HG03565 (cell line): ENCODE measurements at regions not wholly inside any gene's neighbourhood (a gene's known extent, or its start where the extent isn't known, plus 50 kb on each side); places are given as distances from the start of the nearest gene placed in this dataset.
"Not testable (repeated sequence)": the region's sequence is repeated elsewhere in the genome, so short reads cannot be mapped to it uniquely, and the experiment has no call there.

Experiments
- ATAC-seq: cut with Tn5 transposase; IDR thresholded peaks from one replicate; pipeline ENCODE4 v1.9.1; 2021; ENCODE audit warnings: mild to moderate bottlenecking, moderate library complexity; ENCODE audit not compliant: unreplicated experiment

DNA sequence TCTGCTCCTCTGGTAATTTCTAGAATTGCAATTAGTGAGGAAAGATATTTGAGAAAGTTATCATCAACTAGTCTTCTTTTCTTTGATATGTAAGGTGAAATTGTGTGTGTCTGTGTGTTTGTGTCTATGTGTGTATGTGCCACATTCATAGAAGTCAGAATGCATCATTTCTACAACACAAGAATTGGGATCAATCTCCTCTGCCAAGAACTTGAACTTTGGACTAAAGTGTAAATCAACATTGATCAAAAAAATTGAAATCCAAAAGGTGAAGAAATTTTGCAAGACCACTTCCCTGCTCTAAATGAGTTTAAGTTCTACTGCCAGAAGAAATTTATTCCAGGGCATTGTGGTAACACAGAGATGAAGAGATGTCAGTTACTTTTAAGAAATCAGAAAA is 1072.8 kb downstream of the GRM8 start:
- ATAC-seq = no peak

- ATAC-seq = no peak
Observed at GRCh38 chr7:126178865-126179264, 1073.9 kb downstream of the GRM8 start.

DNA sequence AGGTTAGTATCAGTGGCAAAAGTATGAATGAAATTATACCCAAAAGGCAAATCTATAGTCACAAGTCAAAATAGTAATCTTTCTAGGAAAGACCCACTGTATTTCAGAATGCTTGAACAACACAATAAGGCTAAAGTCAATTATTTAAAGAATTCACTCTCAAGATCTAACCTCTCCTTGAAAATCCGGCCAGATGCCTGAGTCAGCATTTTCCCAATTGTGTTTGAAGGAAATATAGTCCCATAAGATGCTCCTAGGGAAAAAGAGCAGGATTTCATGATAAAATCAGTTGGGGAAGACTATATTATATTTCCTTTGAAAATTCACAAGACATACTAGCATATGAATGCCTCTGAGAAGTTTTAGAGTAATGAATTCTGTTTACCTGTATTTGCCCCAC is 1075.0 kb downstream of the GRM8 start:
- no peak for ATAC-seq

- ATAC-seq = no peak
Observed at GRCh38 chr7:126166645-126167044, 1086.1 kb downstream of the GRM8 start.

DNA sequence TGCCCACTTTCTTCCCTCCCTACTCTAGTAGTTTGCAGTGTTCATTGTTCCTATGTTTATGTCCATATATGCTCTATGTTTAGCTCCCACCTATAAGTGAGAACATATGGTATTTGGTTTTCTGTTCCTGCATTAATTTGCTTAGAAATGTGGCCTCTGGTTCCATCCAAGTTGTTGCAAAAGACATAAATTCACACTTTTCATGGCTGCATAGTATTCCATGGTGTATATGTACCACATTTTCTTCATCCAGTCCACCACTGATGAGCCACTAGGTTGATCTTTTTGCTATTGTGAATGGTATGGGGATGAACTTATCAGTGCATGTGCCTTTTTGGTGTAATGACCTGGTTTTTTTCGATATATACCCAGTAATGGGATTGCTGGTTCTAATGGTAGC is 1089.1 kb downstream of the GRM8 start:
- no peak for ATAC-seq

DNA sequence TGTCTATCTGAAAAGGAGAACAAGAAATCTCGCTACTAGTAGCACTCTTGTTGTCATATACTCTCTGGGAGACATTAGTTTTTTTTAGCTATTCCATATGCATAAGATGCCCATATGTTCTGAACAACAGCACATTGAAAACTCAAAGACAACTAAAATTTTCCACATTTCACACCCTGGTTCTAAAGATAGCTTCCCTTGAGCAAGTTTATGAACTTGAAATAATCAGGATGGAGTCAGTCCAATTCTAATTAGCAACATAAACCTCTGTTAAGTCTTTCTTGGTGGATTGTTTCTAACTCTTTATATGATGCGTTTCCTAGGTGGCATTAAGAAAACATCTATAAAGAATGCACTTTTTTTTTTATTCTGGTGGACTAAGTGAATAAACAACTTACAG is 1095.3 kb downstream of the GRM8 start:
- ATAC-seq = no peak

DNA sequence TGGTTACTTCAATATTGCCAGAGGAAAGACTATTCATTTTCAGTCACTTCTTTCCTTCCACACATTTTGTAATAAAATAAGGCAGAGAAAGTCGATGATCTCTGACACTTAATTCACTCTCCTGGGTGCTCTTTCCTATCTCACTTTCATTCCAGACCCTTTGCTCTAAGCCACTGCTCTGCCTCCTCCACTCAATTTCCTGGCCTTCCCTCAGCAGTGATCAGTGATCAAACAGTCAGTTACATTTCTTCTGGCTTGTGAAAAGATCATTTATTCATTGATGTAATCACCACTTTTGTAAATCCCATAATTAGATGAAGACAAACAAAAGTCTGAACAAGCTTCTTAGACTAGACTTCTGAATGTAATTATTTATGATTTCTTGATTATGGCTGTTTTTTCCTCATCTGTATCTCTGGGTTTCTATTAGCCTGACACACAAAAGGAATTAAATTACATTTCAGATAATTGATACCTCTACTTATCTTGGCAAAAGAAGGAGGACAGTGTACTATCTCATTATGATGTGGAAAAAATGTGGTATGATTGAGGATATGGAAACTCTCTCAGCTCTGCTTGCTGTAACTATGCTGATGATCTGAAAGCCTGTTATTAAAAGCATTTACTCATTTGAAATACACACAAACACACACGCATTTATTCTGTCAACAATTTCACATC is 1102.3 kb downstream of the GRM8 start:
- no peak for ATAC-seq

GRCh38 chr7:126140858-126141466 is 1111.8 kb downstream of the GRM8 start:
- ATAC-seq = no peak

GRCh38 chr7:126119981-126120380 is 1132.8 kb downstream of the GRM8 start:
- no peak for ATAC-seq

DNA sequence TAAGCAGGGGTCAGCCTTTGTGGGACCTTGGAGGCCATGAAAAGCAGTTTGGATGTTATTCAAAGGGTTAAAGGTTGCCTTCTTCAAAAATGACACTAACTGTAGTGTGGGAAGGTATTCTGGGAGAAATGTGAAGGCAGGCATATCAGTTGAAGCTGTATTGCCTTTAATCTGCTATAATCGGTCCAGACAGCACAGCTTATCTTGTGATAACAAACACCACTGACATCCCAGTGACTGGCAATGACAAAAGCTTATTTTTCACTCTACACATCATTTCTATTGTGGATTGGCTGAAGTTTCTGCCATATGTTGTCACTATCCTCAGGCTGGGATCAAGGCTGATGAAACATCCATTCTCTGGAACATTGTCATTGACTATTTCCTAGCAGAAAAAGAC is 1149.2 kb downstream of the GRM8 start:
- ATAC-seq = no peak

DNA sequence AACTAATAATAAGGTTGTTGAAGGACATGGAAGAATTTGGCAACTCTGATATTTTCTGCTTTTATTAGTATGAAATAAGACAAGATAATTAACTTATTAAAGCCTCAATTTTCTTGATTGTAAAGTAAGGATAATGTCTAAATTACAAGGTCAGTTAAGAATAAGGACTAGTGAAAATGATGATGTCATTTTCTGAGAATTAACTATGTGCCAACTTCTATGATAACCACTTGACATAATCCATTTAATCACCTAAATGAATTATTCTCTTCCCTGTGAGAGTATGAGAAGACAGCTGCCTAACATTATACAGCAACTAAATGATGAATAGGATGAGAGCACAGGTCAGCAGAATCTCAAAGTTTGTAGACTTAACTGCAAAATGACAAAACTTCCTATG is 1153.4 kb upstream of the POT1 start:
- ATAC-seq = no peak

DNA sequence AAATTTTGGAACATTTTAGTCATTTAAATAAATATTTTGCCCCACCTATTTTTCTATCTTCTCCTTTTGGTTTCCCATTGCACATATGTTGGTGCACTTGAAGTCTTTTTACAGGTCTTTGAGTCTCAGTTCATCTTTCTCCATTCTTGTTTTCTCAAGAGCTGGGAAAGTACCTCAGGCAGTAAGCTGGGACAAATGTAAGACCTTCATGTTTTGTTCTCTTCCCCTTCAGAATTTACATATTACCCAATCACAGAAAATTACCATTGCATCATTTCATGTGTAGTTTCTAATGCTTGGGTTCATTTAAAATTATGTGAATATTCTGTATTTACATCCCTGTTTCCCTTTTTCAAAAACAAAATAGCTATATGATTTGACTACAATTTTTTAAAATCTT is 1150.0 kb upstream of the POT1 start:
- ATAC-seq = peak; percentile 75

DNA sequence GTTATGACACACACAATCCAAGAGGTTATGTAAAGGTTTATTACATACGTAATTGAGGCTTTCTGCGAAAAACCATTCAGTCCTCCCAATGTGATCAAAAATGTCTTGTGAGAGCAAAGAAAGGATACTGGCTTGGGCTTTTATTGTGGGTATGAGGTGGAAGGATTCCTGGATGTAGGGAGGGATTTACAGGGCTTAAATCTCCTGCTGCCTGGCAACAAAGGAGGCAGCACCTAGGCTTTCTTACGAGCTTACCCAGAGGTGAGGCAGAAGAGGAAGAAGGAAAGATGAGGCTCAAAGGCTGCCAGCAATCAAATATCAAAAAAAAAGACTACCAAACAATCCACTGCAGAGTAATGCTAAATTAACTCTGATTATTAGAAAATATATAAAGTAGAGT is 1149.5 kb upstream of the POT1 start:
- no peak for ATAC-seq

DNA sequence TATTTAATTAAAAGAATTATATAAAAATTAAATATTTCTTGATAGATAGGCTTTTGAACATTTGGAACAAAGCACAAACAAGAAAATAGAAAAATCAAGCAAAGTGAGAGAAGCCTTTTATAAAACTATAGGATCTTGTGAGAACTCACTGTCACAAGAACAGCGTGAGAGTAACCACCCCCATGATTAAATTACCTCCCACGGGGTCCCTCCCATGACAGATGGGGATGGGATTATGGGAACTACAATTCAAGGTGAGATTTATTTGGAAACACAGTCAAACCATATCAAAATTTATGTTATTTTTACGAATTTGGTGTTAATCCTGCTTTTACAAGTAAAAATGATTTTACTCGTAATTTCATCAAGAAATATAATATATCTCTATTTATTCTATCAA is 1136.1 kb upstream of the POT1 start:
- no peak for ATAC-seq

GRCh38 chr7:126057979-126058378 is 1128.4 kb upstream of the POT1 start:
- ATAC-seq = no peak

DNA sequence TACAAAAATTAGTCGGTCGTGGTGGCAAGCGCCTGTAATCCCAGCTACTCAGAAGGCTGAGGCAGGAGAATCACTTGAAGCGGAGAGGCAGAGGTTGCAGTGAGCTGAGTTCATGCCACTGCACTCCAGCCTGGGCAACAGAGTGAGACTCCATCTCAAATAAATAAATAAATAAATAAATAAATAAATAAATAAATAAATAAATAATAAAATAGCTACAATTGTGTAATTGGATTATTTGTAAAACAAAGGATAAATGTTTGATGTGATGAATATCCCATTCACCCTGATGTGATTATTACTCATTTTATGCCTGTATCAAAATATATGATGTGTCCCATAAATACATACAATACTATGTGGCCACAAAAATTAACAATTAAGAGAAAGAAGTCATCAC is 1127.0 kb upstream of the POT1 start:
- not testable (repeated sequence) for ATAC-seq

GRCh38 chr7:126052229-126052628 is 1122.6 kb upstream of the POT1 start:
- no peak for ATAC-seq

DNA sequence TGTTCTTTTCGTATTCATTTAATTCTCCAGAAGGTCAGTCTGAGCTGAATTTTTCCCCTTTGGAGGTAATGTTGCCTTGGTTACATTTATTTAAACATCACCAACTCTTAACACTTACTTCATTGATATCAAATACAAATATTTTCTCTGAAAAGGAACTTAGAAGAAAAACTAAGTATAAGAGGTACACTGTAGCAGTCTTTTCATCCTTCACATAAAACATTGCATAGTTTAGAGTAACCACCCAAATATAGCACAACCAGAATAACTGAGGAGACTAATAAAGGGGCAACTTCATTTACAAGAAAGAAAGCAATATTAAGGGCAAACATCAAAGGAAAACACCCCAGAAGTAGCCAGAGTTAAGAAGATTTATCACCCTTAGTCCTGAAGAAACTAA is 1115.0 kb upstream of the POT1 start:
- ATAC-seq = no peak

DNA sequence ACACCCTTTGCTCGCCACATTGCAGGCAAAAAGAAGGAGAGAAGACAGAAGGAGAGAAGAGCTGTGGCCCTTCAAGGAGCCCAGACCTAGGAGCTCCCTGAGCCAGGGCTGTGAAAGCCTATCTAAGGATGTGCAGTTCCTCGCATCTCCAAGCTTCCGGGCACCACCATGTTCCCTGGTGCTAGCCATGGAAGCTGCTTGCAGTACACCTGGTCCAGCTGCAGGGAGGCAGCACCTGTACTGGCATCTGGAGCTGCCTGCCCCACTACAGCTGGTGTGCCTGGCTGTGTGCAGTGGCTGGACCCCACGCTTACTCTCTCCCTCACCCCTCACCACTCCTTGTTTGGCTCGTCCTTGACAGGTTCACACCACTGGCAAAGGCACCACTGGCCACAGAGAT is 1111.8 kb upstream of the POT1 start:
- ATAC-seq = no peak

GRCh38 chr7:126040114-126041045 is 1110.8 kb upstream of the POT1 start:
- ATAC-seq = no peak

- no peak for ATAC-seq
Observed at GRCh38 chr7:126026421-126027088, 1096.9 kb upstream of the POT1 start.
